GM12872 (cell line): ENCODE measurements at regions not wholly inside any gene's neighbourhood (a gene's known extent, or its start where the extent isn't known, plus 50 kb on each side); places are given as distances from the start of the nearest gene placed in this dataset.

Source experiments
- CTCF ChIP-seq: IDR thresholded peaks from 3 replicates; pipeline ENCODE4 v1.5.1; 2011; ENCODE audit warnings: low read depth, mild to moderate bottlenecking, low read length, moderate library complexity; ENCODE audit not compliant: insufficient read depth

GRCh38 chr9:13386316-13386715 lies 106.8 kb upstream of the MPDZ start:
- no peak for TF ChIP-seq CTCF

GRCh38 chr9:13383855-13384254 lies 104.4 kb upstream of the MPDZ start:
- no peak for TF ChIP-seq CTCF

- TF ChIP-seq CTCF: no peak
These were observed 103.7 kb upstream of the MPDZ start for GRCh38 chr9:13383216-13383615.

- TF ChIP-seq CTCF: no peak
These were observed 103.1 kb upstream of the MPDZ start for GRCh38 chr9:13382595-13382994.

GRCh38 chr9:13380903-13381302 lies 101.4 kb upstream of the MPDZ start:
- TF ChIP-seq CTCF: no peak

- TF ChIP-seq CTCF: no peak
These were observed 98.7 kb upstream of the MPDZ start for GRCh38 chr9:13378154-13378553.

GRCh38 chr9:13377171-13377925 lies 97.9 kb upstream of the MPDZ start:
- TF ChIP-seq CTCF: no peak
